Activated CD4-positive, alpha-beta T cell treated with anti-CD3 and anti-CD28 coated beads, Interleukin-2, Interleukin-6, amounts not matched to agents 100 ng/mL and 50 ng/mL, durations not matched to agents 16 hours and 8 hours (primary cell): ENCODE measurements at regions not wholly inside any gene's neighbourhood (a gene's known extent, or its start where the extent isn't known, plus 50 kb on each side); places are given as distances from the start of the nearest gene placed in this dataset.
"Not testable (repeated sequence)": the region's sequence is repeated elsewhere in the genome, so short reads cannot be mapped to it uniquely, and the experiment has no call there.

Experiments used
- DNase-seq: peaks from one replicate; pipeline ENCODE4 v3.0.0-alpha.2; 2020

GRCh38 chr11:37474889-37475288, 876.9 kb upstream of the RAG2 start:
- DNase-seq: no peak

GRCh38 chr11:37468344-37468743, 870.3 kb upstream of the RAG2 start:
- DNase-seq: no peak

- DNase-seq: no peak
Measured at GRCh38 chr11:37465221-37465620, 867.2 kb upstream of the RAG2 start.

GRCh38 chr11:37459456-37459855, 861.4 kb upstream of the RAG2 start:
- DNase-seq: no peak

GRCh38 chr11:37456746-37457145, 858.7 kb upstream of the RAG2 start:
- DNase-seq: no peak

GRCh38 chr11:37451903-37452302, 853.9 kb upstream of the RAG2 start:
- DNase-seq: no peak

GRCh38 chr11:37450613-37451012, 852.6 kb upstream of the RAG2 start:
- DNase-seq: peak; percentile 11

GRCh38 chr11:37449146-37449545, 851.1 kb upstream of the RAG2 start:
- peak; percentile 2 for DNase-seq

GRCh38 chr11:37442576-37442975, 844.5 kb upstream of the RAG2 start:
- no peak for DNase-seq

- DNase-seq: not testable (repeated sequence)
Measured at GRCh38 chr11:37431633-37432230, 833.7 kb upstream of the RAG2 start.

- not testable (repeated sequence) for DNase-seq
Measured at GRCh38 chr11:37430966-37431632, 833.1 kb upstream of the RAG2 start.

- DNase-seq: no peak
Measured at GRCh38 chr11:37422511-37422910, 824.5 kb upstream of the RAG2 start.

- no peak for DNase-seq
Measured at GRCh38 chr11:37411289-37411688, 813.3 kb upstream of the RAG2 start.

- no peak for DNase-seq
Measured at GRCh38 chr11:37409124-37409523, 811.1 kb upstream of the RAG2 start.

GRCh38 chr11:37407461-37407860, 809.4 kb upstream of the RAG2 start:
- DNase-seq: no peak

- no peak for DNase-seq
Measured at GRCh38 chr11:37406651-37407050, 808.6 kb upstream of the RAG2 start.

GRCh38 chr11:37404231-37404630, 806.2 kb upstream of the RAG2 start:
- DNase-seq: no peak

- no peak for DNase-seq
Measured at GRCh38 chr11:37402663-37403062, 804.6 kb upstream of the RAG2 start.

GRCh38 chr11:37394236-37394870, 796.3 kb upstream of the RAG2 start:
- no peak for DNase-seq

- DNase-seq: no peak
Measured at GRCh38 chr11:37391615-37392014, 793.6 kb upstream of the RAG2 start.

GRCh38 chr11:37390576-37391083, 792.6 kb upstream of the RAG2 start:
- no peak for DNase-seq

GRCh38 chr11:37378958-37379357, 780.9 kb upstream of the RAG2 start:
- no peak for DNase-seq

GRCh38 chr11:37372667-37373066, 774.6 kb upstream of the RAG2 start:
- no peak for DNase-seq

- no peak for DNase-seq
Measured at GRCh38 chr11:37371346-37371970, 773.4 kb upstream of the RAG2 start.
